SK-N-SH (cell line): ENCODE measurements at regions not wholly inside any gene's neighbourhood (a gene's known extent, or its start where the extent isn't known, plus 50 kb on each side); places are given as distances from the start of the nearest gene placed in this dataset.

Experiments
- CTCF ChIA-PET: fragments of 300-600, 350-600 bp; formaldehyde crosslinking; extraction: SDS; loops from one replicate; lab custom pipeline; 2021; lab: Yijun Ruan, JAX
- POLR2A ChIA-PET: fragments of 350-600 bp; sonication (Branson Sonifier 250); formaldehyde crosslinking; extraction: SDS; loops from one replicate; lab custom pipeline; 2020; ENCODE audit warnings: antibody characterized with exemption, inconsistent platforms; lab: Yijun Ruan, JAX
- DNase-seq: peaks from one replicate; pipeline ENCODE4 v3.0.0; 2012
- H2AFZ ChIP-seq: fragments of 200-600 bp; sonication (generic); 2 replicates; pipeline ENCODE4 v1.8.1; 2016; ENCODE audit warnings: antibody characterized with exemption, mild to moderate bottlenecking, low read depth
- H3F3A ChIP-seq: fragments of 200-600 bp; sonication (generic); replicated peaks from 2 replicates; pipeline ENCODE3; 2016; ENCODE audit warnings: antibody characterized with exemption, mild to moderate bottlenecking; ENCODE audit not compliant: insufficient read depth
- H3K27ac ChIP-seq, 2 experiments: fragments of 200-500 bp in 1 of 2; fragments of 200-600 bp in 1 of 2; sonication (Bioruptor generic) in 1 of 2; sonication (generic), shearing (Covaris generic) in 1 of 2; 2 replicates each; pipeline versions ENCODE4 v1.5.1 to v1.6.1; 2014 to 2016; ENCODE audit warnings: low read depth in 2 of 2, inconsistent platforms in 1 of 2, low read length in 1 of 2, mild to moderate bottlenecking in 1 of 2, mixed read lengths in 1 of 2
- H3K27me3 ChIP-seq: fragments of 200-600 bp; sonication (generic), shearing (Covaris generic); 2 replicates; pipeline ENCODE4 v1.6.1; 2016; ENCODE audit warnings: mixed run types; ENCODE audit not compliant: insufficient read depth
- H3K36me3 ChIP-seq, 2 experiments: fragments of 200-500 bp in 1 of 2; fragments of 200-600 bp in 1 of 2; sonication (Bioruptor generic) in 1 of 2; sonication (generic) in 1 of 2; replicated peaks in 1 of 2; 2 replicates each; pipeline versions ENCODE3 to v1.5.1; 2014 to 2016; ENCODE audit warnings: low read length in 1 of 2, mild to moderate bottlenecking in 1 of 2; ENCODE audit not compliant: insufficient read depth in 2 of 2, control insufficient read depth in 1 of 2
- H3K4me1 ChIP-seq, 2 experiments: fragments of 200-500 bp in 1 of 2; fragments of 200-600 bp in 1 of 2; sonication (Bioruptor generic) in 1 of 2; sonication (generic), shearing (Covaris generic) in 1 of 2; 2 replicates each; pipeline versions ENCODE4 v1.5.1 to v1.6.1; 2014 to 2016; ENCODE audit warnings: low read depth in 1 of 2, low read length in 1 of 2, mixed run types in 1 of 2; ENCODE audit not compliant: insufficient read depth in 2 of 2, control insufficient read depth in 1 of 2
- H3K4me2 ChIP-seq: fragments of 200-600 bp; sonication (generic), shearing (Covaris generic); 2 replicates; pipeline ENCODE4 v1.6.1; 2017; ENCODE audit warnings: mixed run types
- H3K4me3 ChIP-seq, 2 experiments: fragments of 200-500 bp in 1 of 2; fragments of 200-600 bp in 1 of 2; sonication (Bioruptor generic) in 1 of 2; sonication (generic), shearing (Covaris generic) in 1 of 2; 2 replicates each; pipeline versions ENCODE4 v1.5.1 to v1.8.1; 2014 to 2016; ENCODE audit warnings: low read depth in 2 of 2, inconsistent platforms in 1 of 2, low read length in 1 of 2, mild to moderate bottlenecking in 1 of 2, mixed read lengths in 1 of 2, moderate library complexity in 1 of 2
- H3K79me2 ChIP-seq: fragments of 200-600 bp; sonication (generic); 2 replicates; pipeline ENCODE4 v1.8.1; 2017; ENCODE audit warnings: mild to moderate bottlenecking; ENCODE audit not compliant: insufficient read depth
- H3K9ac ChIP-seq: fragments of 200-600 bp; sonication (generic); 2 replicates; pipeline ENCODE4 v1.6.1; 2017; ENCODE audit warnings: mixed run types
- H3K9me2 ChIP-seq: fragments of 200-600 bp; sonication (generic); 2 replicates; pipeline ENCODE4 v1.6.1; 2017; ENCODE audit warnings: mixed run types
- H3K9me3 ChIP-seq: fragments of 200-600 bp; sonication (generic); 2 replicates; pipeline ENCODE4 v1.6.1; 2017; ENCODE audit warnings: mixed run types, mild to moderate bottlenecking, moderate library complexity
- H4K20me1 ChIP-seq: fragments of 200-600 bp; sonication (generic); 2 replicates; pipeline ENCODE4 v1.6.1; 2017; ENCODE audit warnings: mild to moderate bottlenecking, mixed run types; ENCODE audit not compliant: insufficient read depth
- CHD2 ChIP-seq: fragments of 150-350 bp; IDR thresholded peaks from 2 replicates; pipeline ENCODE4 v1.6.1; 2018; ENCODE audit warnings: low read length; ENCODE audit not compliant: partially characterized antibody
- EP300 ChIP-seq, 2 experiments: IDR thresholded peaks; 2 replicates each; pipeline versions ENCODE4 v1.4.0 to v1.6.1; 2012; ENCODE audit warnings: borderline replicate concordance in 1 of 2, low read depth in 1 of 2, low read length in 1 of 2
- GATA2 ChIP-seq: sonication (generic); formaldehyde crosslinking; IDR thresholded peaks from 2 replicates; pipeline ENCODE4 v1.5.0; 2020; ENCODE audit warnings: mild to moderate bottlenecking, missing genetic modification reagents
- MXI1 ChIP-seq: IDR thresholded peaks from 2 replicates; pipeline ENCODE4 v1.6.1; 2012; ENCODE audit warnings: mild to moderate bottlenecking, low read depth, low read length, improper control_type of control experiment
- RCOR1 ChIP-seq: fragments of 150-350 bp; IDR thresholded peaks from 2 replicates; pipeline ENCODE4 v1.6.1; 2017; ENCODE audit warnings: antibody characterized with exemption, low read length
- SIN3A ChIP-seq: IDR thresholded peaks from 2 replicates; pipeline ENCODE4 v1.6.1; 2012; ENCODE audit warnings: low read depth, mild to moderate bottlenecking, low read length, moderate library complexity, borderline replicate concordance
- WGBS: methylation state at CpG from one replicate; pipeline ENCODE4 v1.1.6; 2017; ENCODE audit warnings: low lambda C conversion rate; 5-methylcytosine and 5-hydroxymethylcytosine counted together
- TF ChIP-seq, protein P1 (sequence below): IDR thresholded peaks from 2 replicates; pipeline ENCODE4 v1.4.0; 2012; ENCODE audit warnings: low read depth, borderline replicate concordance

DNA sequence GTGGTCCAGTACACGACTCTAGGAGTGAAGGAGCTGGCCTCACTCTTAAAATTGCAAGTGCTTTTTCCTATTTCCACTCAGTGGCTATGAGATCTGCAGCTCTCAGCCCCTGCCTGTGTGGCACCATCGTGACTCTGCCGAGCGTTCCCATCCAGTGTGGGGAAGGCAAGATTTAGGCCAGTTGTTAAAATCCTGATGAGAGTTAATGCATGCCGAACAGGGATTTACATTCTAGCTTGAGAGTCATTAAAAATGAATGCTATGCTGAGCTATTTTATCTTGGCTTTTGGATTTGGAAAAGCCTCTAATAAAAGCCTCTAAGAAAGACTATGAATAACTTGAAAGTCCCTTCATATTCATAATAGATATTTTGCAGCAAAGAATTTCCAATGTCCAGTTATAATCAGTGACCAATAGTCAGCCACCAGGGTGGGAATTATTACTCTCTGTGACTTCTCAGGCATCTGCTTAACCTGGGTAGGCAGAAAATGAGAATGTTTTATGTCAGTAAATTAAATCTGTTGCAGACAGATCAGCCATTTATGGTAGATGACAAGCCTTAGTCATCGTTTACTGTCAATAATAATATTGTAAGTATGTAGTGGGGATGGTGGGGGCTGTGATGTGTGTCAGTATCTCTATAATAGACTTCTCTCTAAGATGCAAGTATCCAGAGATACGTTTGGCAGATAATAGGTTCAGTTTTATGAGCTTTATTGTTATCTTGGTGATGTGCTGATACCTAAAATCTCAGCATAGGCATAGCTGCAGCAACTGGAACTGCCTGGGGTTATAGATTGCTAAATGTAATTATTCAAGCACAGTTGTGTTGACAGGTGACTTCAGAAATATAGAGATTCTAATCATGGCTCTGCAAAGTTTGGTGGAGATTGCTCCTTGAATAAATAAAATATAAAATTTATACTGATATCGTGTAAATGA, 207.8 kb downstream of the SOCS6 start:
- no peaks in the 10 kb centered on the region for H3K9me2 ChIP-seq
- no peaks in the 10 kb centered on the region for H3K79me2 ChIP-seq
- no peak overlapping the region for H3K4me2 ChIP-seq
- TF ChIP-seq GATA2 (CRISPR knock-in tag) = peak; percentile 93
- peak; percentile 40 for TF ChIP-seq CHD2
- no peak for TF ChIP-seq MXI1
- TF ChIP-seq RCOR1 = peak; percentile 88
- 0 out of 4 replicates have a peak, but pooled peaks of 1 of the 2 experiments have one; percentile 75 for TF ChIP-seq EP300 (IDR thresholded peaks at IDR 0.05; ENCODE audit: borderline replicate concordance in 1 of 2, low read depth in 1 of 2, low read length in 1 of 2)
- TF ChIP-seq, all 33 proteins: peak for 4
- Histone ChIP-seq H3K36me3 (no peaks in the 10 kb centered on the region), H4K20me1 (no peaks in the 10 kb centered on the region), H3K4me1 (peaks cover 3 to 11% of the 10 kb centered on the region in 2 experiments; a peak in 3 of 4 replicates), H3K27me3 (no peaks in the 10 kb centered on the region), H3K9me3 (no peaks in the 10 kb centered on the region), H3K9ac (no peak overlapping the region), H3K27ac (peak overlapping the region in 1 of 2 experiments; percentile 74; a peak in 2 of 4 replicates), H3K4me3 (no peak overlapping the region), H3F3A (no peaks in the 10 kb centered on the region), H2AFZ (no peak overlapping the region)
- DNase-seq = peak; percentile 61
- 43% methylated on average over 8 of the region's 8 CpGs for WGBS
- ChIA-PET POLR2A (no interaction called here), CTCF (interaction anchor here (0.5 to 1.6 kb wide), 4 partner anchors 9 to 1443 kb away, joined by 3 to 5 read pairs (median 4); no protein-coding TSS in a partner anchor)

DNA sequence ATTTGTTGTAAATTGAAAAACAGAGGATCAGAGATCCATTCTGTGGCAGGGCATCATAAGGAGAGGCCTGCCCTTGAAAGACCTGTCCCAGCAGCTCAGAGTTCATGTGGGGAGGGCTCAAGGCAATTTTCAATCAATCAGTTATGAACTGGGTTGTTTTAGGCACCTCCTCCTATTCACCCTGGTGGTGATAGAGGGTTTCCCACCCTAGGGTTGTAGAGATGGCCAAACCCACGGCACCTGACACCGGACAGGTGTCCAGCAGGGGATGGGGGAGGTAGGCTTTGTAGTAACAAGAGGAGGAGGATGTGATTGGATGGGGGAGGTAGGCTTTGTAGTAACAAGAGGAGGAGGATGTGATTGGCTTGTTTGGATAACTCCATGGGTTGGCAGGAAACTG, 205.7 kb downstream of the SOCS6 start:
- Histone ChIP-seq H4K20me1 (no peaks in the 10 kb centered on the region), H3K27ac (no peak overlapping the region), H3K4me3 (no peak overlapping the region), H3K9me3 (no peaks in the 10 kb centered on the region), H3K9me2 (no peaks in the 10 kb centered on the region)
- POLR2A ChIA-PET = no interaction called here
- no peak for DNase-seq
- TF ChIP-seq, protein P1, sequence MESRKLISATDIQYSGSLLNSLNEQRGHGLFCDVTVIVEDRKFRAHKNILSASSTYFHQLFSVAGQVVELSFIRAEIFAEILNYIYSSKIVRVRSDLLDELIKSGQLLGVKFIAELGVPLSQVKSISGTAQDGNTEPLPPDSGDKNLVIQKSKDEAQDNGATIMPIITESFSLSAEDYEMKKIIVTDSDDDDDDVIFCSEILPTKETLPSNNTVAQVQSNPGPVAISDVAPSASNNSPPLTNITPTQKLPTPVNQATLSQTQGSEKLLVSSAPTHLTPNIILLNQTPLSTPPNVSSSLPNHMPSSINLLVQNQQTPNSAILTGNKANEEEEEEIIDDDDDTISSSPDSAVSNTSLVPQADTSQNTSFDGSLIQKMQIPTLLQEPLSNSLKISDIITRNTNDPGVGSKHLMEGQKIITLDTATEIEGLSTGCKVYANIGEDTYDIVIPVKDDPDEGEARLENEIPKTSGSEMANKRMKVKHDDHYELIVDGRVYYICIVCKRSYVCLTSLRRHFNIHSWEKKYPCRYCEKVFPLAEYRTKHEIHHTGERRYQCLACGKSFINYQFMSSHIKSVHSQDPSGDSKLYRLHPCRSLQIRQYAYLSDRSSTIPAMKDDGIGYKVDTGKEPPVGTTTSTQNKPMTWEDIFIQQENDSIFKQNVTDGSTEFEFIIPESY = no peak
- no peak for TF ChIP-seq SIN3A
- TF ChIP-seq, all 33 proteins: peak for 0
- Histone ChIP-seq H3K36me3 (peaks cover 0 to 6% of the 10 kb centered on the region in 2 experiments), H3K4me2 (no peak overlapping the region), H2AFZ (no peak overlapping the region), H3K4me1 (peaks cover 6 to 14% of the 10 kb centered on the region in 2 experiments; a peak in 3 of 4 replicates), H3K79me2 (no peaks in the 10 kb centered on the region), H3F3A (no peaks in the 10 kb centered on the region), H3K27me3 (no peaks in the 10 kb centered on the region), H3K9ac (no peak overlapping the region)
- WGBS = 63% methylated on average over 2 of the region's 2 CpGs
- CTCF ChIA-PET = interaction anchor here (0.6 to 1.6 kb wide), 2 partner anchors 8 to 209 kb away, joined by 3 to 4 read pairs; no protein-coding TSS in a partner anchor
